A549 (cell line): ENCODE measurements at regions not wholly inside any gene's neighbourhood (a gene's known extent, or its start where the extent isn't known, plus 50 kb on each side); places are given as distances from the start of the nearest gene placed in this dataset.

Experiments used
- POLR2A ChIP-seq: IDR thresholded peaks from 2 replicates; pipeline ENCODE4 v1.6.1; 2012; ENCODE audit warnings: mild to moderate bottlenecking, low read length
- RFX5 ChIP-seq: fragments of 450-650 bp; IDR thresholded peaks from 2 replicates; pipeline ENCODE4 v1.7.1; 2014; ENCODE audit warnings: antibody characterized with exemption, mild to moderate bottlenecking, moderate library complexity
- SMC3 ChIP-seq: fragments of >200 bp; sonication (Bioruptor Twin); formaldehyde crosslinking; IDR thresholded peaks from 3 replicates; pipeline ENCODE4 v1.6.1; 2018; ENCODE audit warnings: inconsistent platforms
- SREBF2 ChIP-seq: fragments of 450-650 bp; IDR thresholded peaks from 2 replicates; pipeline ENCODE4 v1.6.1; 2014; ENCODE audit warnings: mild to moderate bottlenecking, moderate library complexity
- ZSCAN20 ChIP-seq: fragments of 250-450 bp; sonication (Bioruptor Pico); IDR thresholded peaks from 2 replicates; pipeline ENCODE4 v1.8.0; 2022; ENCODE audit warnings: mild to moderate bottlenecking, moderate library complexity
- TF ChIP-seq, protein P1 (sequence below): fragments of >200 bp; sonication (Bioruptor Twin); formaldehyde crosslinking; IDR thresholded peaks from 3 replicates; pipeline ENCODE4 v1.5.1; 2016
- TF ChIP-seq, protein P2 (sequence below): fragments of 250-450 bp; sonication (Bioruptor Pico); IDR thresholded peaks from 2 replicates; pipeline ENCODE4 v1.5.0; 2021; ENCODE audit warnings: mild to moderate bottlenecking, moderate library complexity, borderline replicate concordance
- TF ChIP-seq, protein P3 (sequence below): IDR thresholded peaks from 2 replicates; pipeline ENCODE4 v1.6.1; 2012

DNA sequence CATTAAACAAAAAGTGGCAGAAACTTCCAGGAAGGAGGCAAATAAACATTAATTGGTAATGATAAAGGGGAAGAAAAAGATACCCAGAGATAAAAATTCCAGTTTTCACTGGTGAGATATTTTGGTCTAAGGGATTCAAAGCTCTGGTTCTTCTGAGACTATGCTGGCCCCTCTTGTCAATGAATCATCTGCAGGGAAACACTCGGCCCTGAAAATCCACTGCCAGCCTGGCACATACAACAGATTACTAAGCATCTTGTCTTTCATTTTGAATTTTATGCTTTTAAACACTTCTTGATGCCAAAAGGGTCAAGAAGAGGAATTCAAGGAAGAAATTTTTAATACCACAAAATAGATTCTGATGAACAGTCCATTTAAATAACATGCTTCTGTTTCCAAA, 1603.8 kb upstream of the ZEB2 start:
- TF ChIP-seq, protein P1, sequence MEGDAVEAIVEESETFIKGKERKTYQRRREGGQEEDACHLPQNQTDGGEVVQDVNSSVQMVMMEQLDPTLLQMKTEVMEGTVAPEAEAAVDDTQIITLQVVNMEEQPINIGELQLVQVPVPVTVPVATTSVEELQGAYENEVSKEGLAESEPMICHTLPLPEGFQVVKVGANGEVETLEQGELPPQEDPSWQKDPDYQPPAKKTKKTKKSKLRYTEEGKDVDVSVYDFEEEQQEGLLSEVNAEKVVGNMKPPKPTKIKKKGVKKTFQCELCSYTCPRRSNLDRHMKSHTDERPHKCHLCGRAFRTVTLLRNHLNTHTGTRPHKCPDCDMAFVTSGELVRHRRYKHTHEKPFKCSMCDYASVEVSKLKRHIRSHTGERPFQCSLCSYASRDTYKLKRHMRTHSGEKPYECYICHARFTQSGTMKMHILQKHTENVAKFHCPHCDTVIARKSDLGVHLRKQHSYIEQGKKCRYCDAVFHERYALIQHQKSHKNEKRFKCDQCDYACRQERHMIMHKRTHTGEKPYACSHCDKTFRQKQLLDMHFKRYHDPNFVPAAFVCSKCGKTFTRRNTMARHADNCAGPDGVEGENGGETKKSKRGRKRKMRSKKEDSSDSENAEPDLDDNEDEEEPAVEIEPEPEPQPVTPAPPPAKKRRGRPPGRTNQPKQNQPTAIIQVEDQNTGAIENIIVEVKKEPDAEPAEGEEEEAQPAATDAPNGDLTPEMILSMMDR = no peak
- no peak for TF ChIP-seq POLR2A
- TF ChIP-seq, protein P2, sequence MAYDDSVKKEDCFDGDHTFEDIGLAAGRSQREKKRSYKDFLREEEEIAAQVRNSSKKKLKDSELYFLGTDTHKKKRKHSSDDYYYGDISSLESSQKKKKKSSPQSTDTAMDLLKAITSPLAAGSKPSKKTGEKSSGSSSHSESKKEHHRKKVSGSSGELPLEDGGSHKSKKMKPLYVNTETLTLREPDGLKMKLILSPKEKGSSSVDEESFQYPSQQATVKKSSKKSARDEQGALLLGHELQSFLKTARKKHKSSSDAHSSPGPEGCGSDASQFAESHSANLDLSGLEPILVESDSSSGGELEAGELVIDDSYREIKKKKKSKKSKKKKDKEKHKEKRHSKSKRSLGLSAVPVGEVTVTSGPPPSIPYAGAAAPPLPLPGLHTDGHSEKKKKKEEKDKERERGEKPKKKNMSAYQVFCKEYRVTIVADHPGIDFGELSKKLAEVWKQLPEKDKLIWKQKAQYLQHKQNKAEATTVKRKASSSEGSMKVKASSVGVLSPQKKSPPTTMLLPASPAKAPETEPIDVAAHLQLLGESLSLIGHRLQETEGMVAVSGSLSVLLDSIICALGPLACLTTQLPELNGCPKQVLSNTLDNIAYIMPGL (CRISPR knock-in tag) = no peak
- no peak for TF ChIP-seq SMC3
- TF ChIP-seq, protein P3, sequence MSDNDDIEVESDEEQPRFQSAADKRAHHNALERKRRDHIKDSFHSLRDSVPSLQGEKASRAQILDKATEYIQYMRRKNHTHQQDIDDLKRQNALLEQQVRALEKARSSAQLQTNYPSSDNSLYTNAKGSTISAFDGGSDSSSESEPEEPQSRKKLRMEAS = no peak
- no peak for TF ChIP-seq SREBF2
- no peak for TF ChIP-seq ZSCAN20 (CRISPR knock-in tag)
- TF ChIP-seq RFX5 = no peak
